ENCODE measurements at regions not wholly inside any gene's neighbourhood (a gene's known extent, or its start where the extent isn't known, plus 50 kb on each side); places are given as distances from the start of the nearest gene placed in this dataset.

GRCh38 chr2:83674050-83674449 lies 785.0 kb downstream of the SUCLG1 start:
- Mint-ChIP-seq H3K9me3 (peaks cover 7 to 11% of the 10 kb centered on the region in 2 donors), H3K27ac (no peak overlapping the region), H3K4me3 (no peak overlapping the region), H3K27me3 (no peaks in the 10 kb centered on the region), H3K4me1 (no peaks in the 10 kb centered on the region)
- ATAC-seq, result no peak
- DNase-seq, result no peak

- H3K27me3 Mint-ChIP-seq, result no peaks in the 10 kb centered on the region
- H3K4me3 Mint-ChIP-seq, result no peak overlapping the region
- H3K27ac Mint-ChIP-seq, result no peak overlapping the region
- DNase-seq (no peak), ATAC-seq (no peak)
- no peaks in the 10 kb centered on the region for H3K9me3 Mint-ChIP-seq
- H3K4me1 Mint-ChIP-seq, result no peaks in the 10 kb centered on the region
These were observed 793.2 kb downstream of the SUCLG1 start for GRCh38 chr2:83665894-83666293.

GRCh38 chr2:83665154-83665553 lies 793.9 kb downstream of the SUCLG1 start:
- Mint-ChIP-seq H3K4me1 (no peaks in the 10 kb centered on the region), H3K4me3 (no peak overlapping the region), H3K9me3 (no peaks in the 10 kb centered on the region), H3K27me3 (no peaks in the 10 kb centered on the region), H3K27ac (no peak overlapping the region)
- DNase-seq, result no peak
- ATAC-seq, result no peak

- no peaks in the 10 kb centered on the region for H3K9me3 Mint-ChIP-seq
- H3K27ac Mint-ChIP-seq, result no peak overlapping the region
- H3K4me1 Mint-ChIP-seq, result no peaks in the 10 kb centered on the region
- H3K4me3 Mint-ChIP-seq, result no peak overlapping the region
- DNase-seq (no peak), ATAC-seq (no peak)
- no peaks in the 10 kb centered on the region for H3K27me3 Mint-ChIP-seq
These were observed 797.4 kb downstream of the SUCLG1 start for GRCh38 chr2:83661711-83662110.

DNA sequence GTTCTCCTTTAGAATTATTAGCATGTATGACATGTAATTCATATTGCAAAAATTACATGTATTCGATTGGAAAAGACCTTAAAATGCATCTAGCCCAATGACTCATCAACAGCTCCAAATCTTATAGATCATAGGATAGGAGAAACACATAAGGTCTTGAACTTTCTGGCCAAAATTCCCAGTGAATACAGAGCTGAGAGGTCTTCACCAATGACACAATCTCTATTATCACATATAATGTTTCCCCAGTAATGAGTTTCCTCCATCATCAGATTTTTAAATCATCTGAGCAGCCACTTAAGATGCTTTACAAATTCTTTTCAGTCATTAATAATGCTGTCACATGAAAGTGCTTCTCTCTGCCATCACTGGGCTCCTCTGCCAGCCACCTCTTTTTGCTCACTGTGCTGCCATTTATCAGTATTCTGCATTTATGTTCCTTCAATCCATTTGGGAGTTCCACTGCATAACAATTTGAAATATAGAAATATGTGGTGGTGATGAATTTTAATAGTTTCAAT lies 804.9 kb downstream of the SUCLG1 start:
- ATAC-seq, result no peak
- Mint-ChIP-seq H3K4me3 (no peak overlapping the region), H3K27me3 (no peaks in the 10 kb centered on the region), H3K9me3 (peaks cover 6% of the 10 kb centered on the region in 2 donors), H3K27ac (no peak overlapping the region), H3K4me1 (no peaks in the 10 kb centered on the region)
- no peak for DNase-seq

GRCh38 chr2:83650898-83651297 lies 808.2 kb downstream of the SUCLG1 start:
- Mint-ChIP-seq H3K27ac (no peak overlapping the region), H3K4me3 (no peak overlapping the region), H3K4me1 (no peaks in the 10 kb centered on the region), H3K27me3 (no peaks in the 10 kb centered on the region), H3K9me3 (peaks cover 6% of the 10 kb centered on the region in 2 donors)
- DNase-seq (no peak), ATAC-seq (no peak)

DNA sequence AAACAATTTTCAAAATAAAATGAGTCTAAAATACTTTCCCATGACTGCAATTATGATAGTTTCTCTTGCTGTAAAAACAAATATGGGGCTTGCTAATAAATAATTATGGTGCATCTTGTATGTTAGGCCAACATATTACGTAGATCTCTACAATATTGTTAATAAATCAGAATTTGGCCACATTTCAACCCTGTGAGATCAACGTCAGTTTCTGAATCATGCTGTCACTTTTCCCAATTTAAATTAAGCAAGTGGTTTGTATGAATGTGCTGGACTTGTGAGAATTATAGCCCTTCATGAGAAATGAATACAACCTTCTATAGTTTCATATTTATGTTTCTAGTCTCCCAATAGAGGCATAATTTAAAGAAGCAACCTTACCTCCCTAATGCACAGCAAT lies 808.9 kb downstream of the SUCLG1 start:
- Mint-ChIP-seq H3K4me1 (no peaks in the 10 kb centered on the region), H3K4me3 (no peak overlapping the region), H3K27me3 (no peaks in the 10 kb centered on the region), H3K27ac (no peak overlapping the region), H3K9me3 (peaks cover 6% of the 10 kb centered on the region in 2 donors)
- no peak for DNase-seq
- no peak for ATAC-seq

- Mint-ChIP-seq H3K9me3 (peaks cover 0 to 9% of the 10 kb centered on the region in 2 donors), H3K27me3 (no peaks in the 10 kb centered on the region), H3K4me1 (no peaks in the 10 kb centered on the region), H3K4me3 (no peak overlapping the region), H3K27ac (no peak overlapping the region)
- ATAC-seq (no peak), DNase-seq (no peak)
These were observed 818.6 kb downstream of the SUCLG1 start for GRCh38 chr2:83640506-83640905.

DNA sequence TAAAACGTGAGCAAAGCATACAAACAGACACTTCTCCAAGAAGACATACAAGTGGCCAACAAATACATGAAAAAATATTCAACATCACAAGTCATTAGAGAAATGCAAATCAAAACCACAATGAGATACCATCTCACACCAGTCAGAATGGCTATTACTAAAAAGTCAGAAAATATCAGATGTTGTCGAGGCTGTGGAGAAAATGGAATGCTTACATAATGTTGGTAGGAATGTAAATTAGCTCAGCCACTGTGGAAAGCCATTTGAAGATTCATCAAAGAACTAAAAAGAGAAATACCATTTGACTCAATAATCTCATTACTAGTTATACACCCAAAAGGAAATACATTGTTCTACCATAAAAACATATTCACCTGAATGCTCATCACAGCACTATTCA lies 825.7 kb downstream of the SUCLG1 start:
- Mint-ChIP-seq H3K4me3 (no peak overlapping the region), H3K27ac (no peak overlapping the region), H3K9me3 (peaks cover 0 to 9% of the 10 kb centered on the region in 2 donors), H3K4me1 (no peaks in the 10 kb centered on the region), H3K27me3 (no peaks in the 10 kb centered on the region)
- no peak for ATAC-seq
- no peak for DNase-seq

DNA sequence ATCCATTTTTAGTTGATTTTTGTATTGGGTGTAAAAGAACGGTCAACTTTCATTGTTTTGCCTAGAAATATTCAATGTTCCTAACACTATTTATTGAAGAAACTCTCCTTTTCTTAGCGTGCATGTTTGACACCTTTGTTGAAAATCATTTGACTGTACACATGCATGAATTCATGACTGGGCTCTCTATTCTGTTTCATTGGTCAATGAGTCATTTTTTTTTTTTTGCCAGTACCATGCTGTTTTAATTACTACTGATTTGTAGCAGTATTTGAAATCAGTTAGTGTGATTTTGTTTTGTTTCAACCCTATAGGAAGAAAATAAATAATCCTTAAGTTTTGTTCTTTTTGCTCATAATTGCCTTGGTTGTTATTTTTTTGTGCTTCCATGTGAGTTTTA lies 828.7 kb downstream of the SUCLG1 start:
- H3K4me3 Mint-ChIP-seq, result no peak overlapping the region
- no peaks in the 10 kb centered on the region for H3K4me1 Mint-ChIP-seq
- H3K27me3 Mint-ChIP-seq, result no peaks in the 10 kb centered on the region
- no peak overlapping the region for H3K27ac Mint-ChIP-seq
- H3K9me3 Mint-ChIP-seq, result no peaks in the 10 kb centered on the region
- DNase-seq (no peak), ATAC-seq (no peak)

DNA sequence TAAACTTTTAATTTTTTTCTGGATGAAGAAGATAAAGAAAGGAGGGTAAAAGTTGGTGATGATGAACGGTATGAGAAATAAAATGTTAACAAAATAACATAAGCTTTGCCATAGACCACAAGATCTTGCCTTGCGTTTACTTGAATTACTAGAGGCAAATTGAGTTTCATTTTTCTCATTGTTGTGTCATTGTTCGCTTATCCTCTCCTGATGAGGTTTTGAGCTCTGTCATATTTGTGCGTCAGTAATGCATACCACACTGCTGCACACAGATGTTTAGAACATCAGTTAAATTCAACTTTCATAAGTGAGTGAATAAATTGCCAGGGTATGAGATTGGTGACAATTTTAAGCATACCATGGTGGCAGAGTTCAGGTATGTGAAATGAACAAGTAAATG lies 843.6 kb downstream of the SUCLG1 start:
- no peak for DNase-seq
- Mint-ChIP-seq H3K27ac (no peak overlapping the region), H3K27me3 (no peaks in the 10 kb centered on the region), H3K4me3 (no peak overlapping the region), H3K9me3 (peaks cover 16 to 25% of the 10 kb centered on the region in 2 donors), H3K4me1 (no peaks in the 10 kb centered on the region)
- no peak for ATAC-seq

GRCh38 chr2:83613178-83613577 lies 845.9 kb downstream of the SUCLG1 start:
- H3K27ac Mint-ChIP-seq, result no peak overlapping the region
- DNase-seq (no peak), ATAC-seq (no peak)
- no peaks in the 10 kb centered on the region for H3K27me3 Mint-ChIP-seq
- H3K4me3 Mint-ChIP-seq, result no peak overlapping the region
- peaks cover 9 to 25% of the 10 kb centered on the region in 2 donors for H3K9me3 Mint-ChIP-seq
- H3K4me1 Mint-ChIP-seq, result no peaks in the 10 kb centered on the region

- ATAC-seq, result no peak
- H3K27ac Mint-ChIP-seq, result no peak overlapping the region
These were observed 856.3 kb downstream of the SUCLG1 start for GRCh38 chr2:83602753-83603152.

GRCh38 chr2:83596592-83597282 lies 862.3 kb downstream of the SUCLG1 start:
- H3K9me3 Mint-ChIP-seq, result peaks cover 8 to 18% of the 10 kb centered on the region in 2 donors
- no peaks in the 10 kb centered on the region for H3K4me1 Mint-ChIP-seq
- H3K27me3 Mint-ChIP-seq, result no peaks in the 10 kb centered on the region
- DNase-seq (no peak), ATAC-seq (no peak)
- H3K4me3 Mint-ChIP-seq, result no peak overlapping the region
- H3K27ac Mint-ChIP-seq, result no peak overlapping the region

More at GRCh38 chr2:83602753-83603152, 856.3 kb downstream of the SUCLG1 start:
- Mint-ChIP-seq H3K4me1 (no peaks in the 10 kb centered on the region), H3K4me3 (no peak overlapping the region), H3K9me3 (peaks cover 15 to 16% of the 10 kb centered on the region in 2 donors), H3K27me3 (no peaks in the 10 kb centered on the region)
- no peak for DNase-seq

- Mint-ChIP-seq H3K27ac (no peak overlapping the region), H3K27me3 (no peaks in the 10 kb centered on the region), H3K9me3 (peaks cover 8 to 18% of the 10 kb centered on the region in 2 donors), H3K4me1 (no peaks in the 10 kb centered on the region), H3K4me3 (no peak overlapping the region)
- ATAC-seq (no peak), DNase-seq (no peak)
These were observed 863.2 kb downstream of the SUCLG1 start for GRCh38 chr2:83595926-83596325.

- H3K4me1 Mint-ChIP-seq, result no peaks in the 10 kb centered on the region
- H3K27me3 Mint-ChIP-seq, result no peaks in the 10 kb centered on the region
- peaks cover 8 to 16% of the 10 kb centered on the region in 2 donors for H3K9me3 Mint-ChIP-seq
- ATAC-seq (no peak), DNase-seq (no peak)
- no peak overlapping the region for H3K4me3 Mint-ChIP-seq
- H3K27ac Mint-ChIP-seq, result no peak overlapping the region
These were observed 863.9 kb downstream of the SUCLG1 start for GRCh38 chr2:83595121-83595690.

Data from stimulated activated naive CD8-positive, alpha-beta T cell treated with anti-CD3 and anti-CD28 coated beads, Interleukin-15, amount 100 ng/mL, for 72 hours (primary cell).